Stomach (tissue), 4 donors: ENCODE measurements at regions not wholly inside any gene's neighbourhood (a gene's known extent, or its start where the extent isn't known, plus 50 kb on each side); places are given as distances from the start of the nearest gene placed in this dataset.

ENCODE experiments used
- CTCF ChIP-seq, 7 experiments: fragments of 450-650 bp in 4 of 7; fragments of 200-600 bp in 3 of 7; sonication (generic) in 3 of 7; IDR thresholded peaks; one replicate each; pipeline ENCODE4 v1.5.1; 2016 to 2019; ENCODE audit warnings: antibody characterized with exemption in 7 of 7, control low read depth in 2 of 7, mild to moderate bottlenecking in 1 of 7
- EP300 ChIP-seq: sonication (generic); formaldehyde crosslinking; IDR thresholded peaks from one replicate; pipeline ENCODE4 v1.6.1; 2017; ENCODE audit warnings: antibody characterized with exemption
- POLR2A ChIP-seq, 4 donors: fragments of 450-650 bp; IDR thresholded peaks; one replicate each; pipeline ENCODE4 v1.6.1; 2016; ENCODE audit warnings: antibody characterized with exemption in 4 of 4, control low read depth in 2 of 4, mild to moderate bottlenecking in 1 of 4, moderate library complexity in 1 of 4

GRCh38 chrX:40164751-40165150 is 67.0 kb upstream of the BCOR start:
- TF ChIP-seq CTCF (IDR thresholded peaks at IDR 0.05) = no peak
- no peak for TF ChIP-seq POLR2A (IDR thresholded peaks at IDR 0.05)
- TF ChIP-seq EP300 = no peak
